HTR-8/SVneo (cell line): ENCODE measurements at regions not wholly inside any gene's neighbourhood (a gene's known extent, or its start where the extent isn't known, plus 50 kb on each side); places are given as distances from the start of the nearest gene placed in this dataset.

Experiments used
- DNase-seq: peaks from one replicate; pipeline ENCODE4 v3.0.0; 2011; ENCODE audit warnings: low spot score, mixed read lengths; ENCODE audit not compliant: insufficient read length
- FAIRE-seq: peaks from 2 replicates; lab custom pipeline; 2011; peaks lifted over from hg19 to GRCh38; lab: Jason Lieb, UNC

DNA sequence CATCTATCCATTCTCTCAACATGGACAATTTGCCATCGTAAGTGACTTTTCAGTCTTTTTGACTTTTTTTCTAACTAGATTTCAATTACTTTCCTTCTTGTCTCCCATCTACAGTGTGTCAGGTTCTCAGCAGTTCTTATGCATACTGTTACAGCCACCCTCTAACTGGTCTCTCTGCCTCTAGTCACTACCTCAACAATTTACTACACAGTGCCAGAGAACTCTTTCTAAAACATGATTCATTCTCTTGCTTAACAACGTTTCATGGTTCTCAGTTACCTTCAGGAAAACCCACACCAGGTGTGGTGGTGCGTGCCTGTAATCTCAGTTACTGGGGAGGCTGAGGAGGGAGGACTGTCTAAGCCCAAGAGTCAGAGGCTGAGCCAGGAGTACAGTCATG is 95.4 kb downstream of the DIPK2A start:
- DNase-seq (no peak), FAIRE-seq (no peak)

DNA sequence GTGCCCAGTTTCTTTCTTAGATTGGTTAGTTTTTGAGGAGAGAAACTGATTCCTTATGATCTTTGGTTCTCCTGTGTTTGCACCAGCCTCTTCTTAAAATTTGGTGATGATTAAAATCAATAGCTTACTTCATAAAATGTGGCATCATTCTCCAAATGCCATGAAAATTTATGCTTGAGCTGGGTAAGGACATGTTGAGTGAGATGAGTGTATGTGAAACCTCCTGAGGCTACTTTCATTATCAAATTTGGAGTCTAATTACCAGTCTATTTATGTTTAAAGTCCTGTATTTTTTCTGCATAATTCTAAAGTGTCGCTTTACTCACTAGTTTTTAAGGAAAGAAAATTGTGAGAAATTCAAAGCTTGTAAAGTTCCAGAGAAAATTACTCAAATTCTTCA is 102.1 kb downstream of the DIPK2A start:
- FAIRE-seq (no peak), DNase-seq (no peak)

DNA sequence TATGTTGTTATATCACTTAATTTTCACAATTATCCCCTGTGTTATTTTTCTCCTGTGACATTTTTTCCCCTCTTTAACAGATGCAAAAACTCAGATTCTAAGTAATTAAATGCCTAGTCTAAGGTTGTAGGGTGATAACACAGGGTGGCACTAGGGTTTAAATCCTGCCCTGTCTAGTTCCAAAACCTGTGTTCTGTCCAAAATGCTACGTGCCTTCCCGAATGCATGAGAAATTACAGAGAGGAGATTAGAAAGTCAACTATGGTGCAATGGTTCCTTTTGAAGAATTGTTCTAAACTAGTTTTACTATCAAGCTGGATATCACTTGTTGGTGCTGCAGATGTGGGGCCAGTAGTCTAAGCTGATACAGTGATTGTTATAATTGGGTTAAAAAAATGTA is 108.0 kb downstream of the DIPK2A start:
- FAIRE-seq, result no peak
- no peak for DNase-seq

DNA sequence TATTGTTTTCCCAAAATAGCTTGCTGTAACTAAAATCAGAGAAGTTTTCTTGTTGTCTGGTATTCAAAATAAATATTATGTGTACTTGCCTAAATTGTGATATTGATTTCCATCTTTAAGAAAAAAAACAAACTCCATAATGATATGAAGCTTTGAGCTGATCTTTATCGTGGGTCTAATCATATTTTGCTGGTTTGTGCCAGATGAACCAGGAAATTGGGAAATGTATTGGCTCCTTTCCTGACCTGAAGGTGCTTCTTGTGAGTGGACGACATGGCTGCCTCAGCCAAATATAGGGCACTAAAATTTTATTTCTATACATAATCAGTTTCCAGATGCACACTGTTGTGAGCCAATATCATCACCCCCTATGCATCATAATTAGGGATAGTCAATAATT is 113.3 kb downstream of the DIPK2A start:
- FAIRE-seq (no peak), DNase-seq (no peak)

DNA sequence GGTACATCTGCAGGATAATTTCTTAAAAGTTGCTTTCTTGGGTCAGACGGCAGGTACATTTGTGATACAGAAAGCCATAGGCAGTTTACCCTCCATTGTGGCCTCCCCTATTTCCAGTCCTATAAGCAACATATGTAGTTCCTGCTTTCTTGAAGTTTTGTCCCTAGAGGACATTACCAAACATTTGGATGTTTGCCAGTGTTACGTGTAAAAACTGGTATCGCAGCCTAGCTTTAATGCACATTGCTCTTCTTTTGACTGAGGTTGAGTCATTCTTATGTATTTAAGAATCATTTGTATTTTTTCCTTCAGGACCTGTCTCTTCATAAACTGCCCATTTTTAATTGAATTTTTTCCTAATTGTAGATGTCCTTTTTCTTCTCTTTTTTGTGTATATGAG is 114.3 kb downstream of the DIPK2A start:
- DNase-seq, result no peak

DNA sequence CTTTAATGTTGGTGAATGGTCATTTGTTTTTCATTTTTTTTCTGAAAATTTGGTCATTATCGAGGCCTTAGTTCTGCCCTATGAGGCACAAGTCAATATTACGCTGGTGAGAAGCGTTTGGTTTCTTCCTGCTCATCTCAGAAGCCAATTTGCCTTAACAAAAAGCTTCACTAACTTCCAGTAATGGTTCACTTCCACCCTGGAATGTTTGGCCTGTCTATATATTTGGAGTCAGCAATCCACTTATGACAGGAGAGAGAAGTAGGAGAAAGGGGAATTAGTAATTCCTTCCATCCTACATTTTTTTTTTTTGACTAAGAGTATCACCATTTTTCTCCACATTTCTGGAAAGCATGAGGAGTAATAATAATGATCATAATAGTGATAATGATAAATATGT is 124.4 kb downstream of the DIPK2A start:
- no peak for FAIRE-seq
- DNase-seq, result no peak

More for the DNA sequence above, 114.3 kb downstream of the DIPK2A start:
- FAIRE-seq, result no peak

DNA sequence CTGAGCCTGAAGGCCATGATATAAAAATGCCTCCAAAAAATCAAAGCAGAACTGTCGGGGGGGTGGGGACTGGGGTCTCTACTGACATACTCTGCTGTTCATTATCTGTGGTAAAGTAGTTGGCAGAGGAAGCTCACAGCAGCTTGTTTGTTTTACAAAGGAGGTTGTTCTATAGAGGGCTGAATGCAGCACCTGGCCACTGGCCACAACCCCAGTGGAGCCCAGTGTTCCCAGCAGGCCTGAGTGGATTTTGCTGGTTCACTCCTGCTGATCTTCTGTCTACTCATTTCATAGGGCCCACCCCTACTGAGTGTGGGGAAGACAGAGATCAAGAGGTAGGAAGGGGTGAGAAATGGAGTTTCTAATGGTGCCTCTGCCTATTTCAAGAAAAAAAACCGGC is 125.5 kb downstream of the DIPK2A start:
- no peak for DNase-seq

DNA sequence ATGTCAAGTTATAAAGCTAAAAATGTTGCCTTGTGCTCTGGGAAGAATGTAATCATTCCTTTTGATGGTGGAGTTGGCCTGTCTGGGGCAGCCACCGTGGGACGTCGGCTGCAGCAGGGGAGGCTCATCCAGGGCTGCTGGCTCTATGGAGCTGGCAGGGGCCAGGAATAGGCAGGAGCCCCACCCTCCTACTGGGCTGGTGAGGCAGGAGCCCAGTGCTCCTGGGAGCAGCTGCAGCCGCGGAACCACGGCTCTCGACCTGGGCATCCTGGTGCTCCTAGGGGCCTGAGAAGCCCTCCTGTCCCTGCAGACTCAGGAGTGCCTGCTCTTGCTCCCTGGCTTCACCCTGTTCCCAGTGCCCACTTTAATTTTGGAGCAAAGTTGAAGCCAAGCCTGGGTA is 127.1 kb downstream of the DIPK2A start:
- FAIRE-seq (no peak), DNase-seq (no peak)

More for the DNA sequence above, 125.5 kb downstream of the DIPK2A start:
- FAIRE-seq, result no peak

DNA sequence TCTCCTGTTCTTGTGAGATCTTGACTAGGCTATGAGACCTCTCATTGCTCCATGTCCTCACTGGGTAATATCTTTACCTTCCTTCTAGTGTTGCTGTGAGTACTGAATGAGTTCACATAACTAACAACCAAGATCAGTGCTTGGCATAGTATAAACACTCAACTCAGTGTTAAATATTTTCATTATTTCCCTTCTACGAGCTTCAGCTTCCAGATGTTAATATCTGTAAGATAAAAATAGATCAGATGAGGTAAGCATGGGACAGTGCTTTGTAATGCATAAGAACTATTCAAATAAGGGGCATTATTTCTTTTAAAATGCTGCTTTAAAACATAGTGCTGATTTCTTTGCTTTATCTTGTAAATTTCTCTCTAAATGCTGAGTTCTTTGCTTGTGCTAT is 130.8 kb downstream of the DIPK2A start:
- no peak for DNase-seq
- FAIRE-seq, result no peak

DNA sequence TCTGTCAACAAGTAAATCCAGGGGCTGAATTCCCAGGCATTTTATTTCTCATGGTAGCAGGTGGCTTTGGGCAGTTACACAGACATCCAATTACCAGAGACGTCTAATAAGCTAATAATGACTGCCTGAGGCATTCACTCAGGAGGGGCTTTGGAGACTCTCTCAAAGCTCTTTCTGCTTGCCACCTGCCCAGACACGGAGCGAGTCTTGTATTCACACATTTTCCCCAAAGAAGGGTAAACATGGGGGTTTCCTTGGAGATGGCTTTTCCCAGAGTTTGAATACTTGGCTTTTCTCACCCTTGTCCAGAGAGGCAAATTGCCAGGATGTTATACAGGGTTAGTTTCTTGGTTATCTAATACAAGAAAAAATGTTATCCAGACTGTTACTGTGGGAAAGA is 132.6 kb downstream of the DIPK2A start:
- no peak for DNase-seq
- no peak for FAIRE-seq

DNA sequence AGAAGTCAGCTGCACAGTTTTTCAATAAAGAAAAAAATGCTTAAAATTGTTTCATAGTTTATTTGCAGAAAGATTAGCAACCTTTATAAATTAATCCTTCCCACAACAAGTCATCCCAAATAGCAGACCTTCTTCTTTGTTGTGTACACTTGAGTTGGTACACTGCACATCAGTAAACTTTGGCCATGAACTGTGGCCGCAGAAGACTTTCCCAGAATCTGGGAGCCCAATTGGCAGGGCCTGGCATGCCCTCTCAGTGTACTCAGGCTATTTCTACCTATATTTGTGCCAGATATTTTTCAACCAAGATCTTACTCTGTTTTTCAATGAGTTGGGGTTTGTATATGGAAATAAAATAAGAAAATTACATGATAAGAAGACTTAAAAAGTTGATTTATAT is 133.1 kb downstream of the DIPK2A start:
- DNase-seq (no peak), FAIRE-seq (no peak)

DNA sequence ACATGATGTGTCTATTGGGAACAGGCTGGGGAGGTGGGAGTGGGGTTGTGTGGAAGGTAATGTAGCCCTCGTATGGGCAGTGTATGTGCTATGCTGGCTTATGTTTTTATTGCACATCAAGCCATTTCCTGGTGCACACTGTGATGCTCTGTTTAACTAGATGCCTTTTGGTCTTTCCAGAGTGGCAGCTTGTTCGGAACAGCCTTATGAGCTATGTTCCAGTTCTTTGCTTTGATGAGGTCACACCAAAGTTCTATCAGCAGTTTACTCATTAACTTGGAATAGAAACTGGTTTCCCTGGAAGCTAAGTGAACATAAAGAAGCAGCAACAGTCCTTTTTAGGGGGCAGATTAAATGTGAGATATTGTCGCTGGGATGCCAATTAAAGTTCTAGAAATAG is 133.9 kb downstream of the DIPK2A start:
- FAIRE-seq, result no peak
- no peak for DNase-seq

DNA sequence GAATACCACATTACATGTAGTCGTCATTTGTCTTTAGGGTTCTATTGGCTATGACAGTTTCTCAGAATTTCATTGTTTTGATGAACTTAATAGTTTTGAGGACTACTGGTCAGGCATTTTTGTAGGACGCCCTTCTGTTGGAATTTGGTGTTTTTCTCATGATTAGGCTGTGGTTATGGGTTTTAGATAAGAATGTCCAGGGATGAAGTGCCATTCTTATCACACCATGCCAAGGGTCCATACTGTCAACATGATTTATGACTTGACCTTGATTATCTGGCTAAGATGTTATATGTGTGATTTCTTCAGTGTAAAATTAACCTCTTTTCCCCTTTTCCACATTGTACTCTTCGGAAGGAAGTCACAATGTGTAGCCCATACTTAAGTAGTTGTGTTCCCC is 135.3 kb downstream of the DIPK2A start:
- FAIRE-seq, result no peak

DNA sequence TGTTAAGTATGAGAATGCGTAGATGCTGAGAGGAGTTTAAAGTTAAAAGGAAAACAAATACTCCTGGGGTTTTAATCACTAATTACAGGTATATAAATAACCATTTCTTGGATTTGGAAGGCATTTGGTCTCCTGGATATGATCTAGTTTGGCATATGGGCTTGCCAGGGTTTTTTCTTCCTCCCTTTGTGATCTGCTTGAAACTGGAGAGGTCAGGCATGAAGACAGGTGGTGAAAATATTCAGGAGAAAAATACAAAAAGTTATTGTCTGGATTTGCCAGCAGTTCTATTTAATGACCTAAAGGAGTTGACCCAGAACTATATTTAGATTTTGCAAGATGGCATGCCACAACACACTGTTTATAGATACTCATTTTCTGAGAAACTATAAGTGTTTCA is 136.3 kb downstream of the DIPK2A start:
- FAIRE-seq, result no peak
- DNase-seq, result no peak

More for the DNA sequence above, 135.3 kb downstream of the DIPK2A start:
- no peak for DNase-seq

DNA sequence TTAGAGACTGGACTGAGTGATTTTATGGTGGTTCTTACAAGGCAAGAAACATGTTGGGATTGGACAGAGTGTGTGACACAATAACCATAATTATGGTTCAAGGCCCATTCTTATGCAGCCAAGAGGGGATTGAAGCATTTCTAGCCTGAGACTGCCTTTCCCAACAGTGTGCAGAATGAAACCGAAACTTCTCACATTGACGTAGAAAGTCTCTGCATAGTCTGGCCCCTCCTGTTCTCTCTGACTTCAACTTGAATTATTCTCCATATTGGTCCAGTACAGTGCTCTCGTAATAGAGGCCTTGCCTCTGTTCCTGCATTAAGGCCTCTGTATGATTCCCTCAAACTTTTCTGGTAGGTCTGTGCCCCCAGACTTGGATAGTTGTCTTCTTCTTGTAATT is 138.3 kb downstream of the DIPK2A start:
- no peak for FAIRE-seq
- no peak for DNase-seq

DNA sequence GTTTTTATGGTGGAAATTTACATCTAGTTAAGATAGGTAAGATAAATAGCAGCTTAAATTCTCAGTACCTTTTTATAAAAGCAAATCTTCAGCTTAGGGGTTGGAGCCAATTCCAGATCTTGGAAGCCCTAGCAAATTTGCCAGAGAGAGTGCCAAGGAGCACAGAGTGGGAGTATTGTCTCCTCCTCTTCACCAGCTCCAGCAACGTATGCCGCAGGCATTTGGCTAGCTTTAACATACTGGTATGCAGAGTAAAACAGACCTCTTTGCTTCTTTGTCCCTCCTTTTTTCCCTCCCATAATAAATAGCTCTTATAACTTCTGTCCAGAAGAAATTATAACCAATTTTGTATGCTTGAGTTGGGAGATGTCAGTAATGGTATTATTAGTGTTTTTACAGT is 140.4 kb downstream of the DIPK2A start:
- FAIRE-seq (no peak), DNase-seq (no peak)

DNA sequence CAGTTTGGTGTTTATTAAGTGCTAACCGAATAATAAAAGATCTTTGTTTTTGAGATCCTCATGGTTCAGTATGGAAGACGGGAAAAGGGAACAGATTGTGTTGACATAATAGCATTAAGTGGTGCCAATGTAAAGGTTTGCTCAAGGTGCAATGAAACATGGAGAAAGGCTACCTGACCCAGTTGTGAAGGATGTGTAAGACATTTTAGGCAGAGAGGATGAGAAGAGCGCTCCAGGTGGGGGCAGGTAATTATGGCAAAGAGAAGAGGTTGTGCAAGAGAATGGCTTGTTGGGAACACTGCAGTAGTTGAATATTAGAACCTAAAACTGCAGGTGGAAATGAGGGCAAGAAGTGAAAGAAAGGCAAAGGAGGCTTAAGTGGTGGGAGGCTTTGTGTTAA is 140.8 kb downstream of the DIPK2A start:
- FAIRE-seq (no peak), DNase-seq (no peak)

DNA sequence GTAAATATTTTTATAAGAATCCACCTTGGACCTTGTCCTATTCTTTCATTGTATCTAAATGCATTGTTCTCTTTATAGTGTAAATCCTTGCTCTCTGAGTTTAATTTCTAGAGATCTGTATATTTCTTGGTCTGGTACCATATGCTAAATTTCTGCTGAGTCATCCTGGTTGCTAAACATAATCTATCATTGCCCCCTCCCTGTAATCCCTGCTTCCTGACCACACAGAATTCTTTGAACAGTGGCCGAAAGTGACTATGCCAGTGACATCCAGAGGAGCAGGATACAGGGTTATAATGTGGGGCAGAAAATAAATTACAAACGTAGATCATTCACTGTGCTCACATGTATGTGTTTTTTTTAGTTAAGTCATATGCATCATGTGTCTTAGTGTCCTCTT is 143.1 kb downstream of the DIPK2A start:
- no peak for DNase-seq
- no peak for FAIRE-seq

DNA sequence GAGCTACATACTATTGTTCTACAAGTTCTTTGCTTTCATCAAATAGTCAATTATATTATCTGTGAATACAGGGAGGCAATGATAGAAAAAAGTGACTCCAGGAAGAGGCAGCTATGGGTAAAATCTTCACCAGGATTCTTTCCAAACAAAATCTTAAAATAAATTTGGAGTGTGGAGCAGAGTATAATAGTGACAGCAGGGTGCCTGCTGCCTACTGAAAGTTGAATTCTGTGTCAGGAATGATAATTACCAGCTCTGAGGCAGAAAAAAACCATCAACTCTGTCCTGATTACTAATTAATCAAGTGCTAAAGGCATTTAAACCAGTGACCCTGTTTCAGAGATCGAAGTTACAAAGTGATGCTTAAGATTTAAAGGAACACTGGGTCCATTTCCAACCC is 148.0 kb downstream of the DIPK2A start:
- DNase-seq (no peak), FAIRE-seq (no peak)

DNA sequence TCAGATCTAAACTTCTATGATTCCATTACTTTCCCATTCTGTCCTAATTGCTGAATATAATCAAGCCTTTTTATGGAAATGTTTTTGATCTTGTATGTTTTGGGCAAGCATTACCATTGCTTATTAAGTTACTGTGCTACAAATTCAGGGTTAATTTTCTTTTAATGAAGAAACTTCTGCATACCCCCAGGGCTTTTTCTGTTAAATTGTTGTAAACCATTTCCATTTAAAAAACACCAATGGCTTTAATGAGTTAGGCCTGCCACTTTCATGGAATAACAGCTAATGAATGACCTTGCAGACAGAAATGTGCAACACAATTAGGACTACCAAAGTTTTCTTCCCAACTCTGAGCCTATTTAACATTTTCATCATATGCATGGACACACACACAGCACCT is 150.0 kb downstream of the DIPK2A start:
- DNase-seq, result no peak
- FAIRE-seq, result no peak

DNA sequence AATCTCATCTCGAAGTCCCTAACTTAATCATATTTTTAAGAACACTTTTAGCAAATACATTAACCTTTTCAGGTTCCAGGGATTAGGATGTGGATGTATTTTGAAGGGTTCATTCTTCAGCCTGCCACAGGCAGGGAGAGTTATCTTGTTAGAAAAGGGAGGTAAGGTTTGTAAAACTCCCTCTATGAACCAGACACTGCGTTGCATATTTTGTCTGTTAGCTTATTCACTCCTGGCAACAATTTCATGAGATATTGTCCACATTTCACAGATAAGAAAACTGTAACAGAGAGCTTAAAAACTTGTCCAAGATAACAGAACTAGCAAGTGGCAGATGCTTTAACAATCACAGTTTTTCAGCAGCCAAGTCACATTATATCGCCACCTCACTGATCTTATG is 155.4 kb downstream of the DIPK2A start:
- no peak for FAIRE-seq

DNA sequence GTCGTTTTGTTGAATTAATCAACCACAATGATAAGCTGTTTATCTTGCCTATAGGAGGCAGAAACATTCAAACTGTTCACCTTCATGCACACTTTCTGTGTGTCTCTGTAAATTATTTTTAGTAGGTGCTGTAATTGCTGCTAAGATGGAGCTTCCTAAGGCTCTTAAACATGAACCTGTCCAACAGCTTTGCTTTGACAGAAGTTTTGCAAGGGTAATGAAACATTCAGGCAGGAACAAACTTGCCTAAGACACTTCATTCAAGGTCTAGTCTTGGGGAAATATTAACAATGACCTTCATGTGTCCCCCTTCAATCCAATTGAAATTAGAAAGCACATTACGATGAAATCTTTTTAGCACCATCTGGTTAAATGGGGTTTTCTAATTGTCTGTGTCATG is 156.1 kb downstream of the DIPK2A start:
- FAIRE-seq, result no peak

More for the DNA sequence above, 155.4 kb downstream of the DIPK2A start:
- DNase-seq, result no peak

More for the DNA sequence above, 156.1 kb downstream of the DIPK2A start:
- no peak for DNase-seq
